ENCODE measurements at regions not wholly inside any gene's neighbourhood (a gene's known extent, or its start where the extent isn't known, plus 50 kb on each side); places are given as distances from the start of the nearest gene placed in this dataset.

GRCh38 chr4:147195386-147195785 lies 249.7 kb upstream of the TTC29 start:
- H2BK12ac ChIP-seq (ENCODE audit: insufficient read length, low read depth, low read length) = no peak overlapping the region
- Mint-ChIP-seq H3K36me3 (ENCODE audit: insufficient read depth in 1 of 3, low read depth in 3 of 3) (no peaks in the 10 kb centered on the region), H3K27me3 (ENCODE audit: low read depth) (no peaks in the 10 kb centered on the region), H3K4me3 (no peak overlapping the region), H3K4me1 (peaks cover 19 to 25% of the 10 kb centered on the region in 2 experiments), H3K9me3 (no peaks in the 10 kb centered on the region), H3K27ac (no peak overlapping the region)
- TF ChIP-seq CTCF (conservative IDR thresholded peaks at IDR 0.05) = no peak
- H3K9ac ChIP-seq (ENCODE audit: extremely low read depth, insufficient read length, low read length) = no peak overlapping the region
- no peak overlapping the region for H3K18ac ChIP-seq (ENCODE audit: insufficient read length, low read depth, low read length)
- no peaks in the 10 kb centered on the region for H3K79me1 ChIP-seq (ENCODE audit: insufficient read depth, low read depth, low read length, poor library complexity, severe bottlenecking)
- H3K23ac ChIP-seq (ENCODE audit: insufficient read length, low read depth, low read length) = no peak overlapping the region
- H3K4ac ChIP-seq (ENCODE audit: low read depth, low read length) = no peak overlapping the region
- no peak overlapping the region for H2BK20ac ChIP-seq (ENCODE audit: low read depth, low read length, poor library complexity, severe bottlenecking)
- H3K27ac ChIP-seq (ENCODE audit: insufficient read length, low read depth, low read length) = no peak overlapping the region
- H4K5ac ChIP-seq (ENCODE audit: insufficient read length, low read depth, low read length) = no peak overlapping the region
- H2BK120ac ChIP-seq (ENCODE audit: low read depth, low read length, poor library complexity, severe bottlenecking) = no peak overlapping the region
- H4K91ac ChIP-seq (ENCODE audit: insufficient read length, low read depth, low read length) = no peak overlapping the region
- 0 out of 2 replicates have a peak, but pooled peaks cover 5% of the 10 kb centered on the region for H3K4me1 ChIP-seq (ENCODE audit: insufficient read depth, low read length)
- H2BK5ac ChIP-seq (ENCODE audit: insufficient read length, low read length) = no peak overlapping the region
- H3T11ph ChIP-seq (ENCODE audit: low read length) = no peak overlapping the region
- no peak overlapping the region for H3K4me2 ChIP-seq (ENCODE audit: insufficient read depth, insufficient read length, low read length)
- H3K9me3 ChIP-seq (ENCODE audit: control insufficient read depth, low read depth, low read length) = no peaks in the 10 kb centered on the region
- no peak overlapping the region for H2AFZ ChIP-seq (ENCODE audit: low read length)
- no peak for DNase-seq
- no peaks in the 10 kb centered on the region for H4K20me1 ChIP-seq (ENCODE audit: control insufficient read depth, insufficient read depth, insufficient read length)
- H4K8ac ChIP-seq (replicated peaks; ENCODE audit: insufficient read length, low read depth, low read length) = no peak overlapping the region
- no peak overlapping the region for H3K14ac ChIP-seq (ENCODE audit: insufficient read depth, low read length)
- H3K27me3 ChIP-seq (ENCODE audit: insufficient read depth, low read length) = no peaks in the 10 kb centered on the region
- no peak overlapping the region for H3K56ac ChIP-seq (ENCODE audit: insufficient read length, low read depth, low read length)
- no peaks in the 10 kb centered on the region for H3K23me2 ChIP-seq (ENCODE audit: insufficient read length, low read depth, low read length, poor library complexity, severe bottlenecking)
- H2AK5ac ChIP-seq (ENCODE audit: insufficient read length, low read length) = no peak overlapping the region
- no peaks in the 10 kb centered on the region for H3K79me2 ChIP-seq (ENCODE audit: insufficient read depth, low read length)
- 0 out of 2 replicates have a peak overlapping the region, but pooled peaks have one; percentile 73 for H2BK15ac ChIP-seq (ENCODE audit: low read depth, low read length)
- WGBS (ENCODE audit: extremely low coverage, insufficient read length, low lambda C conversion rate) = no CpG with 5 or more reads among the region's 2 CpGs

All from H9 (cell line).